Fibroblast of villous mesenchyme (primary cell): ENCODE measurements at regions not wholly inside any gene's neighbourhood (a gene's known extent, or its start where the extent isn't known, plus 50 kb on each side); places are given as distances from the start of the nearest gene placed in this dataset.

Experiments
- DNase-seq: peaks from one replicate; pipeline ENCODE4 v3.0.0-alpha.2; 2010; ENCODE audit warnings: low read depth
- H3K4me3 ChIP-seq: 2 replicates; pipeline ENCODE4 v1.5.1; 2011; ENCODE audit warnings: low read depth, mild to moderate bottlenecking, low read length
- CTCF ChIP-seq: IDR thresholded peaks from 2 replicates; pipeline ENCODE4 v1.5.1; 2012; ENCODE audit warnings: low read depth, mild to moderate bottlenecking, low read length; ENCODE audit not compliant: insufficient read depth

- no peak overlapping the region for H3K4me3 ChIP-seq
- no peak for TF ChIP-seq CTCF
- no peak for DNase-seq
These were observed 144.0 kb upstream of the PLEKHG7 start for GRCh38 chr12:92558806-92559205.

GRCh38 chr12:92558215-92558773 lies 144.5 kb upstream of the PLEKHG7 start:
- no peak overlapping the region for H3K4me3 ChIP-seq
- TF ChIP-seq CTCF: no peak
- no peak for DNase-seq

- no peak for DNase-seq
- no peak overlapping the region for H3K4me3 ChIP-seq
- TF ChIP-seq CTCF: no peak
These were observed 145.4 kb upstream of the PLEKHG7 start for GRCh38 chr12:92557422-92557724.

- peak; percentile 47 for DNase-seq
- no peak overlapping the region for H3K4me3 ChIP-seq
- TF ChIP-seq CTCF: no peak
These were observed 146.0 kb upstream of the PLEKHG7 start for GRCh38 chr12:92556637-92557421.

GRCh38 chr12:92556141-92556540 lies 146.6 kb upstream of the PLEKHG7 start:
- TF ChIP-seq CTCF: no peak
- H3K4me3 ChIP-seq: no peak overlapping the region
- no peak for DNase-seq

GRCh38 chr12:92554158-92555073 lies 148.4 kb upstream of the PLEKHG7 start:
- no peak overlapping the region for H3K4me3 ChIP-seq
- DNase-seq: no peak
- TF ChIP-seq CTCF: no peak
